GM18909 (cell line): ENCODE measurements at regions not wholly inside any gene's neighbourhood (a gene's known extent, or its start where the extent isn't known, plus 50 kb on each side); places are given as distances from the start of the nearest gene placed in this dataset.
"Not testable (repeated sequence)": the region's sequence is repeated elsewhere in the genome, so short reads cannot be mapped to it uniquely, and the experiment has no call there.

ENCODE experiments used
- ATAC-seq: cut with Tn5 transposase; IDR thresholded peaks from one replicate; pipeline ENCODE4 v1.9.1; 2021; ENCODE audit warnings: mild to moderate bottlenecking; ENCODE audit not compliant: unreplicated experiment, poor library complexity

DNA sequence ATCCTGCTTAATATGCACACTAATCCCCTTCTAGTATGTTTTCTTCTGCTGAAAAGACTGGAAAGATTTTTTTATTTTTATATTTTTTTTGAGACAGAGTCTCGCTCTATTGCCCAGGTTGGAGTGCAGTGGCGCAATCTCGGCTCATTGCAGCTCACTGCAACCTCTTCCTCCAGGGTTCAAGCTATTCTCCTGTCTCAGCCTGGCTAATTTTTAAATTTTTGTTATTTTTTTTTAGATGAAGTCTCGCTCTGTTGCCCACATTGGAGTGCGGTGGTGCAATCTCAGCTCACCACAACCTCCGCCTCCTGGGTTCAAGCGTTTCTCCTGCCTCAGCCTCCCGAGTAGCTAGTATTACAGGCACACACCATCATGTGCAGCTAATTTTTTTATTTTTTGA is 1261.4 kb upstream of the ADGRL2 start:
- ATAC-seq: not testable (repeated sequence)

DNA sequence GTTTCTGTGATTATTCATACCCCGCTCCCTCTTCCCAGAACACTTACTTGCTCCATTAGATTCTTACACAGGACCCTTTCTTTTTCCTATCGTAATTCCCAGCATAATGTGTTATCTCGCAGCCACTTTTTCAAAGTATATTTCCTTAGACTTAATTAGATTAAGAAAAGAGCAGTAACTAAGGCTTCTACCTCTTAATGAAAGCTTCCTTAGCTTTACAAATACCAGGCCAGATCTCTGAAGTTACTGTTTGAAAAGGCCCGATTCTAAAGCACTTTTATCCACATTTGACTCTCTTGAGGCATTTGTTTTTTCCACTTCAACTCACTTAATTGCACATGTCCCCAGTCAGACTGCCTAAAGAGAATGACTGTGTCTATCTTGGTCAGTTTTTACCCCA is 1264.3 kb upstream of the ADGRL2 start:
- ATAC-seq: no peak

DNA sequence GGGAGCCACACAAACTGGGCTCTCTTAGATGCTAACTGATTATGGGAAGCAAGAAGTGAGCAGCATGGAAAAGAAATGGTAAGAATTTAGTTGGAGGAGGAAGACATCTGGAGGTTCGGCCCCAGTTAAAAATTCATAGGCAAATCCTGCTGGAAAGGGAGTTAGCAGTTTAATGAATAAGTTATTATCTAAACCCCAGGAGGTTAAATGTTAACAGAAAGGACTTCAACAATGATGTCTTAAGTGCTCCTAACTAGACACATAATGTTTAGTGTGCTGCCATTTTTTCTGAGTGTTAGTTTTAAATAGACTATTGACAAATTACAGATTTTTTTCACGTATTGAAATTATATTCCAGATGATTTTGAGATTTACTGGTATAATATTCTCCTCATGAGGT is 1265.3 kb upstream of the ADGRL2 start:
- no peak for ATAC-seq

DNA sequence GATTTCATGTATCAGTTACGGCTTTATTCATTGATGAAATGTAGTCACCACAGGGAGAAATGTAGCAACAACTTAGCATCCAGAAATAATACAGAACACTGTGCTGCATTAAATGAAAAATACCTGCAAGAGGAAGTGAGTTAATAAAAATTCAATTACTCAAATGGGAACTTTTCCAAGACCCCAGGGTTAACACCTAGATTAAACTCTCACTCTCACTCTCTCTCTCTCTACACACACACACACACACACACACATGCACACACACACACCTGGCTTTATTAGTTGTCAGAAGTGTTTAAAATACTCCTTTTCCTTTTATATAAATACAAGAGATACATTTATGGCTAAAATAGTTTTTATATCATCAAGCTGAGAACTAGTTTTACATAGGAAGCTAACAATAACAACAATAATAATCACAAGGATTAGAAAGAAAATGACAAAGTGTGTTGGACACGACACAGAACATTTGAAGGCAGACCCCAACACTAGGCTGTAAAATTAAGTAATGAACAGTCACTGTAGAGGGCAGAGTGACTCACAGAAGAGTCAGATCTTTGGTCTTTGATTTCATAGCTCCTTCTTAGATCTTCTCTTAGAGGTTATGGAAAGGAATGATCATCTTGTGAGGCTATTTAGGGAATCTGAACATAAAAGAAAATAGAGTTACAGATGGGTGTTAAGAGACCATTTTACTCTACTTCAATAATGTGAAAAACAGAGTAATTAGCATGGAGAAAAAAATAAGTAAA is 1266.0 kb upstream of the ADGRL2 start:
- ATAC-seq: no peak

DNA sequence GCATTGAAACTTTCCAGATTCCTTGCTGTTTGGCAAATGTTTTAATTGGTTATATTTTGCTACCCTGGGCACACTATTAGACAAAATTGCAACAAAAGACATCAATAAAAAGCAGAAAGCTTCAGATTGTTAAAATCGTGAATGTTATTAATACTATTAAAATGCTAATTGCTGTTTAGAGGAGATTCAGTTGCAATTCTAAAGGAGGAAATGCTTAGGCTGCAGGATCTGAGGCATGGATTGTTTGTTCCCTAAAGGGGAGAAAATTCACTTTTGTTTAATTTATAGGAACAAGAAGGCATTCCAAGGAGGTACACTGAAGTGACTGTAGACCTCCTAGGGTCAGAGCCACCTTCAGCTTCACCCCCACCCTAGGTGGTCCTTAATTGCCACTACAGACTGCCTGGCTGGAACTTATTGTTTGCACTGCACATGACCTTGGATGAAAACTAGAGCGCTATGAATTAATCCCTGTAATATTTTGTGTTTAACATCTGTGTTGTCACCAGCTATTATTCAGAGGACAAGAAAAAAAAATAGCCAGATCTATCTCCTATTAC is 1266.9 kb upstream of the ADGRL2 start:
- ATAC-seq: no peak

DNA sequence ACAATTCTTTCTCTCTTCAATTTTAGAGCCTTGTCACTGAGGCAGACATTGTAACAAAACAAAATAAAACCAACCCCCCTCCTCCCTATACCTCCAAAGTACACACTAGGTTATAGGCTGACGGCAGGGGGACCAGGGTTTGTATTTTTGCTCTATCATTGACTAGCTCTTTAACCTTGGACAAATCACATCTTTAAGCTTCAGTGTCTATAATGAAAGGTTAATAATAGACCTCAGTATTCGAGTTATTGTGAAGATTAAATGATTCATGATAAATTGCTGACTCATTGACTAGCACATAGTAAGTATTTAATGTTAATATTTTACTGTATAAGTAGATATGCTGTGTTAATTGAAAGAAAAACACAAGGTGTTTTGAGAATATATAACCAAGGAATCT is 1267.6 kb upstream of the ADGRL2 start:
- ATAC-seq: no peak

DNA sequence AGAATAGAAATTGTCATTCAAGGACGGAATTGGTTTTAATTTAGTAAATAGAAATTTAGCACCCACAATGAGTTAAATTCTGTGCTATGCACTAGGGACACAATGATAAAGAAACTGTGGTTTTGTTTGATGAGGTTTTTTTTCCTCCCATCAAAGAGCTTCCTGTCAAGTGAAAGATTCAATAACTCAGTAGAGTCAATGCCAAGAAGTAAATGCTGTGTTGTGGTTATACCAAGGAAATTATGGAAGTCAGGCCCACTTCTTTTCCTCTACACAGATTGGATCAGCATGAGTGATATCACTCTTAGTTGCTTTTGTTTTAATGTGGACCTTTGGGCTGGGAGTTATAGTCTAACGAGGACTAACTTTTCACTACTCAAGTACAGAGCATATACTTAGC is 1269.6 kb upstream of the ADGRL2 start:
- ATAC-seq: no peak

DNA sequence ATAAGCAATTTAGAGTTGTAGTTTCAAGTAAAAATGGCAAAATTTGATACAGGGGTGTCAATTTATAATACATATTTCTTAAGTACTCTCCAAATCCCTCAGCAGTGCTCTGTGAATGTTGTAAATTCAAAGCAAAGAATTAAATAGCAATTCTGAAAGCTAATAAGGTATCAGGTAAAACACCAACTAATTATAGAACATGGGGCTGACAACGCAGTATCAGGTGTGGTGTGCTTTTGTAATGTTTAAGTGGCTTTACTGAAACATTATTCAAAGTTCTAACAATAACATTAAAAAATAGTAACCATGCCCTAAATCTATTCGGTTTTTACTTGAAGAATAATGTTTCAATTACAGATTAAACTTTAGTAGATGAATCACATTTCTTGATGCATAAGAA is 1271.2 kb upstream of the ADGRL2 start:
- ATAC-seq: no peak

DNA sequence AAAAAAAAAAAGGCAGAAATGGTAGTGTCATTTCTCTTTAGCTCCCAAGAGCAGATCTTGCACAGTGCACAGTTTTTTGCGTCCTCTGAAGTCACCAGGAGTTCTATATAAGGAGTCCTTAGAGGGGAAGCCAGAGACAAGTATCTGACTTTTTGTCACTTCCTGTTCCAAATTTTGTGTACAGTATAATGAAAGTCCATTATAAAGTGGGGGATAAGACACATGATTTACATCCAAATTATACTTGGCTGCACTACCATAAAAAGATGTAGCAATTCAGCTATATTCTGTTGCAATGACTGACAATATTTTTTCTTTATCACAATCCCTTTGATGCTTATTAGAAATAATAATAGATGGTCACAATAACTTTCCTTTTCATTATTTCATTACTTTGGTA is 1276.9 kb upstream of the ADGRL2 start:
- ATAC-seq: no peak

DNA sequence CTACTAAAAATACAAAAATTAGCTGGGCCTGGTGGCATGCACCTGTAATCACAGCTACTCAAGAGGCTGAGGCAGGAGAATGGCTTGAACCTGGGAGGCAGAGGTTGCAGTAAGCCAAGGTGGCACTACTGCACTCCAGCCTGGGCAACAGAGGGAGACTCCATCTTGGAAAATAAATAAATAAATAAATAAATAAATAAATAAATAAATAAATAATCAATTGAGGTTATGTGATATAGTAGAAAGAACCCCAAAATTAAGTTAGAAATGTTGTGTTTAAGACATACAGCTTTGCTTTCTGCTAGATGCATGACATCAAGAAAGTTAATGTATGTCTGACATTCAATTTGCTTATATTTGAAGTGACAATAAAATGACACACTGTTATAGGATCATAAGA is 1277.7 kb upstream of the ADGRL2 start:
- ATAC-seq: not testable (repeated sequence)

DNA sequence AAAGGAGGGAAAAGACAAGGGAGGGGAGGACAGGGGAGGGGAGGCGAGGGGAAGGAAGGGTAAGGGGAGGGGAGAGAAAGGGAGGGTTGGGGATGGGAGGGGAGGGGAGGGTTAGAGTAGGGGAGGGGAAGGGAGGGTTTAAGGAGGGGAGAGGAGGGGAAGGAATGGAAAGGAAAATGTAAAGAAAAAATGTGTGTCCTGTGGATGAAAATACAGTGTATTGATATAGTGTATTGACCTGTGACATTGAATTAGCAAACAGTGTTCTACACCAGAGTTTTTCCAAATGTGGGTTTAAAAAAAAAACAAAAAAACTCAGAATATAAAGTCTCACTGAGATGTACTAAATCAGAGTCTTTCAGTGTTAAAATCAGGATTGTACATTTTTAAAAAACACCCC is 1279.8 kb upstream of the ADGRL2 start:
- no peak for ATAC-seq

DNA sequence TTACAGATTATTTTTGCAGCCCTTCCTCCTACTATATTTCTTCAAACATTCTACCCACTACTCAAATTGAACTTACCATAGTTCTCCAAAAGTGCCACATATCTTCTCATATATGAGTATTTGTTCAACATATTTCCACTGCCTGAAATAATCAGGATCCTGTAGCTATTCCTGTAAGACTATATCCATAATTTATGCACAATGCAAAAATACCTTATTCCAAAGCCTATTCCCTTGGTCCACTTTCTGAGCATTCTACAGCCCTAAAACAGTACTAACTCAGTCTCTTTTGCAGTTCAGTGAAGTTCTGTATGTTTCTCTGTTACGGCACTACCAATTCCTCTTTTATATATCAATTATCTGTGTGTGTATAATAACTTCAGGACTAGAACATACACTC is 1283.7 kb upstream of the ADGRL2 start:
- no peak for ATAC-seq

DNA sequence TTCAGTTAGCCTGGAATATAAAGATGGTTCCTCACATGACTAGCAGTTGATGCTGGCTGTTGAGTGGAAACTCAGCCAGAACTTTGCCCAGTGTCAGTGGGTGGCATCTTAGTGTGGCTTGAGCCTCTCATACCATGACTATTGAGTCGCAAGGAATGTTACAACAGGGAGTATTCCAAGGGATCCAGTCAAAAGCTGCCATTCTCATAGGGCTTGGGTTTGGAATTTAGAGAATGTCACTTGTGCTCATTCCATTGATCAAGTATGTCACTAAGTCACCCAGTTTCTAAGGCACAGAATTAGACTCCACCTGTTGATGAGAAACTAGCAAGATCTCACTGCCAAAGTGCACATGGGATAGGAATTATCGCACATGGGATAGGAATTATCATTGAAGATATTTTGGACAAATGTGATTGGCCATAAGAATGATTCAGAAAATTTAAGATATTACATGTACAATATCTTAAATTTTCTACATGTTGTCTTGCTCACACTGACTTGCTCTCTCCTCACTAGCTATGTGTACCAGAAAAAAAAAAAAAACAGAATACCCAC is 1290.7 kb upstream of the ADGRL2 start:
- no peak for ATAC-seq

DNA sequence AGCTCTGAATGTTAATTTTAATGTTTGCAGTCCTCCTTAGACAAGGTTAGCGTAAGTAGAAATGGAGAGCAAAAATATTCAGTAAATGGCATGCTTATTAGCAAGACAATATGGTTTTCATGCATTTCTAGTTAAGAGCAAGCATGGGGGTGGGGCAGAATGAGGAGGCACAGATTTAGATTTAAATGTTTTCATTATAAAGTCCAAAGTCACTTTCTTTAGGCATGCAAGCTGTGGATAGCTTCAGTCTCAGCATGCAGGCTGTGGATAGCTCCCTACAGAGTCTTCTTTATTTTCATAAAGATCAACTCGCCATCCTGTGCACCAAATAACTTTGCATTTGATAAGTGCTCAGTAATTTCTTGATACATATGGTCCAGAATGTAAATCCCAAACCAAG is 1294.5 kb upstream of the ADGRL2 start:
- ATAC-seq: no peak

DNA sequence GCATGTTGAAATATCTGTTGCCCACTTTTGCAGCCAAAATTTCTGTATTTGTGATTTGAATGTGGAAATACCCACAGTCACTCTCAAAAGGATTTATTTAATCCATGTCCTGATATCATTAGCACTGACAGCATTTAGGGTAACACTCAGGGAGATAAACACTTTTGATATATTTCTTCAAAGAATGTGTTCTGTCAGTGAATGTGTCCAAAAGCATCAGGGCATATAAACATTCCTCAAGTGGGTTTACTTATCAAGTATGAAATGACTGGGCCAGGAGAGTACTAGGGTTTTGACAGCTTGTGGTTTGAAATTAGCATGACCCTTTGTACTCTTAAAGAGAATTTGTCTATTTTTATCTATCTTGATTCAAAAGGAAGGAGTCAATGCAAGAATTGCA is 1302.1 kb upstream of the ADGRL2 start:
- no peak for ATAC-seq

DNA sequence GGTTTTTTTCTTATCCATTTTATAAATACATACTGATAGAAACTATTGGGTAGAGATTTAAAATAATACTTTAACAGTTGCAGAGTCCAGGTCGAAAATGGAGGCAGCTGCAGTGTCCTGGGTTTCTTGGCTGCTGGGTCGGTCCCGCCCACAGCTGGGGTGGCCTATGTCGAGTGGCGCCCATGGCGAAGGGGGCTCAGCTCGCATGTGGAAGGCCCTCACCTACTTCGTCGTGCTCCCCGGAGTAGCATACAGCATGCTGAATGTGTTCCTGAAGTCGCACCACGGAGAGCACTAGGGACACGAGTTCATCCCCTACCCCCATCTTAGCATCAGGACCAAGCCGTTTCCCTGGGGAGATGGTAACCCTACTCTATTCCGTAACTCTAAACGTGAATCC is 1304.9 kb upstream of the ADGRL2 start:
- ATAC-seq: no peak

DNA sequence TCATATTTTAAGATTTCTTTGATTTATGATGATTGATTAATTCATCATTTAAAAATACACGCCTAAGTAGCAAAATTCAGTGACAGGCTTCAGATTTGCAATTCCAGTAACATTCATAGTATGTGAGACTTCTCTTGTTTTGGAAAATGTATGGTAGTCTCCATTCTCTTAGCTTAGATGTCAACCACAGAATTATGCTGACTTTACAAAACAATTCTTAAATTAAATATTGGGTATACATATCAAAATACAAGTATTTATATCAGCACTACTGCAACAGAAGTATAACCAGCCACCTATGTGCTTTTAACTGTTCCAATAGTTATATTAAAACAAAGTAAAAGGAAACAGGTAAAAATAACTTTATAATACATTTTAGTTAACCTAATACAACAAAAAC is 1328.6 kb upstream of the ADGRL2 start:
- ATAC-seq: no peak

DNA sequence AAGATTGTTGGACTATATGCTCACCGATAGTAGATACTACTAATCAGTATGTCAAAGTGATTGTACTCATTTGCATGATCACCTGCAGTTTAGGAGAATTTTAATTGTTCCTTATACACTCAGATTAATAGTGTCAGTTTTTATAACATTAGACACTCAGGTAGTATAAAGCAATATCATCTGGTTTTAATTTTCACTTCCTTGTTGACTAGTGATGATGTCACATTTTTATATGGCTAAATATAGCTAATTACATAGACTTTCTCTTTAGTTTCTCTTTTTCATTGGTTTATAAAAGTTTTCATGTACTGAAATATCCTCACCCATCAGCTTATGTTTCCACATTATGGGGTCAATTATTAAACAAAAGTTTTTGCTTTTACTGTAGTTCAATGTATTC is 1332.4 kb upstream of the ADGRL2 start:
- no peak for ATAC-seq

DNA sequence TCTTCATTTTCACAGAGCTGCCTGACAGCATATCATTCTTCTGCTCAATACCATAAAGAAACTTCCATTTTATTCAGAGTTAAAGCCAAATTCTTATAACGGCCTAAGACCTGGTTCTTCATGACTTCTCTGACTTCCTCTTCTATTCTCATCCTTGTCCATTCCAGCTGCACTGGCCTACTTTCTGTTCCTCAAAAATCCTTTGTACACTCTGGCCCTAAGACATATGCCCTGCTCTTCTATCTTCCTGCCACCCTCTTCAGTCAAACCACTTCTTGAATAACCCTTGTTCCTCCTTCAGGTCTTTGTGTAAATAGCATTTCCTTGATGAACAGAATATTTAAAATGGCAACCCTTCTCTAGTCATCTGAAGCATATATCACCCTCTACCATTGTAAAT is 1338.7 kb upstream of the ADGRL2 start:
- ATAC-seq: no peak

DNA sequence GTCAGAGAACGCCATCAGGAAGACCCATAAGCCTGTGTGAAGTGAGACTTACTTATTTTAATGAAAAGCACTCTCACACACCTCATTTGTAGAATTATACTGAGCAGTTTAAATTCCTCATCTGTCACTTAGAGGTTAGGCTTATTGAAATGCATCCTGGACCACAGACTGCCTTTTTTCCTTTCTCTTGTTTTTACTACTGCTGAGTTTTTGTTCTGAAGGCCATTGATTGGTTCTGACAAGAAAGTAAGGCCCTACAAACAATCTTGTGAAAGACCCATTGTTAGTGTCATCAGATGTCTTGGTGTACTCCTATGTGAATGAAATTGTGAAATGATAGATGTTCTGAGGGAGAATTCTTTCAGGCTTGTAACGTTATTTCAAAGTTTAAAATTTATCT is 1343.3 kb upstream of the ADGRL2 start:
- ATAC-seq: no peak

DNA sequence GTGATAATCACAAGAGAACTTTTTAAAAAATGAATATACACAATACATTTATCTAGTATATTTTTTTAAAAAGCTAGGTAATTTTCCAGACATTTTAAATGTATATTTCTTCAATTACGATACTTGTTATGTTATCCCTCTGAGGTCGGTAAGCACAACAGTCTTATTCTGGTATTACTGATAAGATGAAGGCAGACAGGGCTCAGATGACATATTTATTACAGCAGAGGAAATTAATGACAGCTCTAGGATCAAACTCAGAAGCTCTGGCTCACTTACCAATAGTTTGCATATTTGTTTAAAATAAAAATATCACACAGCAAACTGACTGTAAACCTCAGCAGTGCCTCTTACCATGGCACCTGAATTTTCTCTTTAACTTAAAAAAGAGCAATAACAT is 1347.0 kb upstream of the ADGRL2 start:
- ATAC-seq: no peak

DNA sequence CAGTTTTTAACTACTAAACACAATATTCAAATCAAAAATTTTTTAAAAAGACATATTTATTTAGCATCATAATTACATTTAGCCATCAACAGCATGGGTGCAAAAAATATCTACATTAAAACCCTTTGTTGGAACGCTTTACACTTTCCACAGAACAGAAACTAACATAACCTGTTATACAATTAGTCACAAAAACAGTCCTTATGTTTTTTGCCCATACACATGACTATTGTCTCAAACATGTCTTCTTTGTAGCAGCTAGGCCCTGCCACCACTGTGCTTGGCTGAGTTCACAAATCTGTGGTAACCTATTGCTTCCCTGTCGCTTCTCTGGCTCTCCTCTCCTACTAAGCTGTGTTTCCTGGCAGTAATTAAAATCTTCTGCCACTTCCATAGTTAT is 1350.0 kb upstream of the ADGRL2 start:
- ATAC-seq: no peak
